ENCODE measurements at regions not wholly inside any gene's neighbourhood (a gene's known extent, or its start where the extent isn't known, plus 50 kb on each side); places are given as distances from the start of the nearest gene placed in this dataset.
"Not testable (repeated sequence)": the region's sequence is repeated elsewhere in the genome, so short reads cannot be mapped to it uniquely, and the experiment has no call there.

GRCh38 chr4:60989141-60989540 lies 211.0 kb upstream of the ADGRL3 start:
- no peak overlapping the region for H3K27ac ChIP-seq (ENCODE audit: low read depth, low read length)
- H3K36me3 ChIP-seq (ENCODE audit: control insufficient read depth, insufficient read depth, low read length): no peaks in the 10 kb centered on the region
- no peak overlapping the region for H3K4me3 ChIP-seq (ENCODE audit: low read length)
- H3K4me1 ChIP-seq (ENCODE audit: control insufficient read depth, insufficient read depth, low read length): no peaks in the 10 kb centered on the region
- no peaks in the 10 kb centered on the region for H3K27me3 ChIP-seq (ENCODE audit: control insufficient read depth, insufficient read depth, low read length)
- H3K9ac ChIP-seq (ENCODE audit: low read length): no peak overlapping the region

GRCh38 chr4:60992037-60992436 lies 208.1 kb upstream of the ADGRL3 start:
- Histone ChIP-seq H3K4me1 (ENCODE audit: control insufficient read depth, insufficient read depth, low read length) (no peaks in the 10 kb centered on the region), H3K27me3 (ENCODE audit: control insufficient read depth, insufficient read depth, low read length) (no peaks in the 10 kb centered on the region), H3K4me3 (ENCODE audit: low read length) (no peak overlapping the region), H3K27ac (ENCODE audit: low read depth, low read length) (no peak overlapping the region), H3K36me3 (ENCODE audit: control insufficient read depth, insufficient read depth, low read length) (no peaks in the 10 kb centered on the region), H3K9ac (ENCODE audit: low read length) (no peak overlapping the region)

- Histone ChIP-seq H3K36me3 (ENCODE audit: control insufficient read depth, insufficient read depth, low read length) (no peaks in the 10 kb centered on the region), H3K27me3 (ENCODE audit: control insufficient read depth, insufficient read depth, low read length) (no peaks in the 10 kb centered on the region), H3K4me3 (ENCODE audit: low read length) (no peak overlapping the region), H3K9ac (ENCODE audit: low read length) (no peak overlapping the region), H3K4me1 (ENCODE audit: control insufficient read depth, insufficient read depth, low read length) (no peaks in the 10 kb centered on the region), H3K27ac (ENCODE audit: low read depth, low read length) (no peak overlapping the region)
Observed at GRCh38 chr4:61003301-61003700, 196.8 kb upstream of the ADGRL3 start.

GRCh38 chr4:61004651-61005170 lies 195.4 kb upstream of the ADGRL3 start:
- no peak overlapping the region for H3K4me3 ChIP-seq (ENCODE audit: low read length)
- no peak overlapping the region for H3K27ac ChIP-seq (ENCODE audit: low read depth, low read length)
- H3K4me1 ChIP-seq (ENCODE audit: control insufficient read depth, insufficient read depth, low read length): no peaks in the 10 kb centered on the region
- H3K36me3 ChIP-seq (ENCODE audit: control insufficient read depth, insufficient read depth, low read length): no peaks in the 10 kb centered on the region
- H3K27me3 ChIP-seq (ENCODE audit: control insufficient read depth, insufficient read depth, low read length): no peaks in the 10 kb centered on the region
- H3K9ac ChIP-seq (ENCODE audit: low read length): no peak overlapping the region

DNA sequence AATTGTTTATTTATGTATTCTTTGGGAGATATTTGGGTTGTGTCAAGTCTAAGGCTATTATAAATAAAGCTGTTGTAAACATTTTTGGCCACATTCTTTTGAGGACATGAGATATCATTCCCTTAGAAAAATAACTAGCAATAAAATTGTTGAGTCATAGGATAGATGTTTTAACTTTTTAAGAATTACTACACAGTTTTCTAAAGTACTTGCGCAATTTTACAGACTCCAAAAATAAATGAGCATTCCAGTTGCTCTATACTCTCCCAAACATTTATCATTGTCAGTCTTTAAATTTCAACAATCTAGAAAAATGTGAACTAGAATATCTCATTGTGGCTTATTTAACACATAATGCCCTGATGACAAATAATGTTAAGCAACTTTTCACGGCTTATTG lies 189.1 kb upstream of the ADGRL3 start:
- no peaks in the 10 kb centered on the region for H3K27me3 ChIP-seq (ENCODE audit: control insufficient read depth, insufficient read depth, low read length)
- no peak overlapping the region for H3K27ac ChIP-seq (ENCODE audit: low read depth, low read length)
- no peaks in the 10 kb centered on the region for H3K4me1 ChIP-seq (ENCODE audit: control insufficient read depth, insufficient read depth, low read length)
- H3K4me3 ChIP-seq (ENCODE audit: low read length): no peak overlapping the region
- no peak overlapping the region for H3K9ac ChIP-seq (ENCODE audit: low read length)
- no peaks in the 10 kb centered on the region for H3K36me3 ChIP-seq (ENCODE audit: control insufficient read depth, insufficient read depth, low read length)

GRCh38 chr4:61011936-61012335 lies 188.2 kb upstream of the ADGRL3 start:
- H3K9ac ChIP-seq (ENCODE audit: low read length); H3K27ac ChIP-seq (ENCODE audit: low read depth, low read length); H3K4me1 ChIP-seq (ENCODE audit: control insufficient read depth, insufficient read depth, low read length); H3K36me3 ChIP-seq (ENCODE audit: control insufficient read depth, insufficient read depth, low read length); H3K4me3 ChIP-seq (ENCODE audit: low read length); H3K27me3 ChIP-seq (ENCODE audit: control insufficient read depth, insufficient read depth, low read length): not testable (repeated sequence)

DNA sequence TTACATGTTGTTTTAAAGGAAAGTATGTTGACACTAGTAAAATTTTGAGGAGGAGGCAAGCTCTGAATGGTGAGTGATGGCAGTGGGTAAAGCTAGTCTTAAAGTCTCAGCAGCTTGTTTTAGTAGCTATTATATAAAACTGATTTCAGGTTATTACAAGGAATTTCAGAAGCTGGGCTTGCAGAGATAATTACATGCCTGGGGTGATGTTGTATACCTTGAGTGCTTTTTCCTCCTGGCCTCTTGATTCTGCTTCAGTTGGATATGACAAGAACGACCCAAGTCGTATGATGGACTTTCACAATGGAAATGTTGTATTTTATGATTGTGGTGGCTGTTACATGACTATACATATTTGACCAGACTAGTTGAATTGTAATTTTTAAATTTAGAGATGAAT lies 175.5 kb upstream of the ADGRL3 start:
- H3K4me1 ChIP-seq (ENCODE audit: control insufficient read depth, insufficient read depth, low read length): no peaks in the 10 kb centered on the region

DNA sequence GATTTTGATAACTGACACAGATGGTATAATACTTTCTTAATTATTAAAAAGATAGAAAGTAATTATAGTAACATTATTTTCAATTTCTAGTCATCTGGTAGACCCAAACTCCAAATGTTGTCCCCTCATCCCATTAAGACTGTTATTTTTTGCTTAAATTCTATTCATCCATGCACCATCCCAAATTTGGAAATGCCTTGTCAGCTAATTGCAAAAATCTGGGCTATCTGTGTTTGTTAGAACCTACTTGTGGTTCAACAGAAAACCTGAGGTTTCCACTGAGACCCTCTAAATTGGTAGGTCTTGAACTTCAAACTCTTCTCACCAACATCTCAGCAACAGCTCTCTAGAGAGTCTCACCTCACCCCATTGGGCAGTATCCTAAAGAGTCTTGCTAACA lies 172.2 kb upstream of the ADGRL3 start:
- no peaks in the 10 kb centered on the region for H3K4me1 ChIP-seq (ENCODE audit: control insufficient read depth, insufficient read depth, low read length)

More for the DNA sequence above, 175.5 kb upstream of the ADGRL3 start:
- Histone ChIP-seq H3K4me3 (ENCODE audit: low read length) (no peak overlapping the region), H3K9ac (ENCODE audit: low read length) (no peak overlapping the region), H3K27ac (ENCODE audit: low read depth, low read length) (no peak overlapping the region), H3K36me3 (ENCODE audit: control insufficient read depth, insufficient read depth, low read length) (no peaks in the 10 kb centered on the region), H3K27me3 (ENCODE audit: control insufficient read depth, insufficient read depth, low read length) (no peaks in the 10 kb centered on the region)

DNA sequence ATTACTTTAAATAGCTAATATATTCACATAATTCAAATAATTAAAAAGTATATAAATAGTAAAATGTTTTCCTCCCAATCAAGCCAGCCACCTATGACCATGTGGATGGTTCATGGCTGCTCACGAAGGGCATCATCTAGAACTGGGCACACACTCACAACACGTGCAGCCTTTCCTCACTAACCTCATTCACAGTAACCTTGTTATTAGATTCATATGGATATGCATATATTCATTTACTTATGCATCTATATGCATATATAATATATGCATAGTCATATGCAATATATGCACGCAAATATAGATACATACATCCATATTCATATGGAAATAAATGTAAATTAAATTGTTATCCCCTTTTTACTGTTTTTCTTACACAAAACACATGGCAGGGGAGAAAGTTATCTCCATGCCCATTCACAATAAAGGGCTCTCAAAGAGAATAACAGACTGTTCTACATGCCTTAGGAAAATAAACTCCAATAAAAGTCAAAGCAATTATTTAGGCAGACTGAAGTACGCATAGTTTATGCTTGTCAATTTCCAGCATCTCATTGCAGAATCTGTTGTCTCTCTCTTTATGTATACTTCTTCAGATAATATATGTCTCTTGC lies 163.9 kb upstream of the ADGRL3 start:
- H3K4me1 ChIP-seq (ENCODE audit: control insufficient read depth, insufficient read depth, low read length): no peaks in the 10 kb centered on the region
- no peaks in the 10 kb centered on the region for H3K36me3 ChIP-seq (ENCODE audit: control insufficient read depth, insufficient read depth, low read length)
- H3K27ac ChIP-seq (ENCODE audit: low read depth, low read length): no peak overlapping the region
- H3K4me3 ChIP-seq (ENCODE audit: low read length): no peak overlapping the region
- no peaks in the 10 kb centered on the region for H3K27me3 ChIP-seq (ENCODE audit: control insufficient read depth, insufficient read depth, low read length)
- no peak overlapping the region for H3K9ac ChIP-seq (ENCODE audit: low read length)

More for the DNA sequence above, 172.2 kb upstream of the ADGRL3 start:
- no peak overlapping the region for H3K9ac ChIP-seq (ENCODE audit: low read length)
- no peaks in the 10 kb centered on the region for H3K27me3 ChIP-seq (ENCODE audit: control insufficient read depth, insufficient read depth, low read length)
- no peaks in the 10 kb centered on the region for H3K36me3 ChIP-seq (ENCODE audit: control insufficient read depth, insufficient read depth, low read length)
- H3K4me3 ChIP-seq (ENCODE audit: low read length): no peak overlapping the region
- no peak overlapping the region for H3K27ac ChIP-seq (ENCODE audit: low read depth, low read length)

GRCh38 chr4:61041527-61041926 lies 158.6 kb upstream of the ADGRL3 start:
- Histone ChIP-seq H3K27me3 (ENCODE audit: control insufficient read depth, insufficient read depth, low read length) (no peaks in the 10 kb centered on the region), H3K9ac (ENCODE audit: low read length) (no peak overlapping the region), H3K27ac (ENCODE audit: low read depth, low read length) (no peak overlapping the region), H3K36me3 (ENCODE audit: control insufficient read depth, insufficient read depth, low read length) (no peaks in the 10 kb centered on the region), H3K4me3 (ENCODE audit: low read length) (no peak overlapping the region), H3K4me1 (ENCODE audit: control insufficient read depth, insufficient read depth, low read length) (no peaks in the 10 kb centered on the region)

GRCh38 chr4:61044837-61045236 lies 155.3 kb upstream of the ADGRL3 start:
- no peak overlapping the region for H3K4me3 ChIP-seq (ENCODE audit: low read length)
- no peaks in the 10 kb centered on the region for H3K27me3 ChIP-seq (ENCODE audit: control insufficient read depth, insufficient read depth, low read length)
- H3K36me3 ChIP-seq (ENCODE audit: control insufficient read depth, insufficient read depth, low read length): no peaks in the 10 kb centered on the region
- H3K9ac ChIP-seq (ENCODE audit: low read length): no peak overlapping the region
- no peaks in the 10 kb centered on the region for H3K4me1 ChIP-seq (ENCODE audit: control insufficient read depth, insufficient read depth, low read length)
- H3K27ac ChIP-seq (ENCODE audit: low read depth, low read length): no peak overlapping the region

GRCh38 chr4:61049018-61049417 lies 151.1 kb upstream of the ADGRL3 start:
- no peaks in the 10 kb centered on the region for H3K4me1 ChIP-seq (ENCODE audit: control insufficient read depth, insufficient read depth, low read length)
- no peak overlapping the region for H3K9ac ChIP-seq (ENCODE audit: low read length)
- no peaks in the 10 kb centered on the region for H3K36me3 ChIP-seq (ENCODE audit: control insufficient read depth, insufficient read depth, low read length)

DNA sequence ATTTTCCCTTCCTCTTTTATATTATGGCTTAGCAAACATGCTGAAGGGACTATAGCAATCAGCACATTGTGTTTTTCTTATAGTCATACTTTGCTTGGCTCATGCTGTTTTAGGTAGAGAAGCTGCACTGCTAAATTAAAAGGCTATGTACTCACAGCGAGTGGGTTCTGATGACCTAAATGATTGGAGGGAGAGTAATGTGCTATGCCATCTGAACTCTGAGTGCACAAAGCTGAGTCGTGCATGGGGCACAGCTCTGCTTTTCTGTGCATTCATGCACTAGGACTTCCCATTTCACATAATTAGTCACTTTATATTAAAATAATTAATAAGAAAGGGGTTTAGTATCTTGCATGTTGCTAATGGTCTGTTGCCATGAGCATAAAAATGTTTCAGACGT lies 132.7 kb upstream of the ADGRL3 start:
- no peaks in the 10 kb centered on the region for H3K4me1 ChIP-seq (ENCODE audit: control insufficient read depth, insufficient read depth, low read length)
- H3K9ac ChIP-seq (ENCODE audit: low read length): no peak overlapping the region
- no peaks in the 10 kb centered on the region for H3K36me3 ChIP-seq (ENCODE audit: control insufficient read depth, insufficient read depth, low read length)
- no peak overlapping the region for H3K27ac ChIP-seq (ENCODE audit: low read depth, low read length)
- no peaks in the 10 kb centered on the region for H3K27me3 ChIP-seq (ENCODE audit: control insufficient read depth, insufficient read depth, low read length)
- no peak overlapping the region for H3K4me3 ChIP-seq (ENCODE audit: low read length)

More at GRCh38 chr4:61049018-61049417, 151.1 kb upstream of the ADGRL3 start:
- Histone ChIP-seq H3K27me3 (ENCODE audit: control insufficient read depth, insufficient read depth, low read length) (no peaks in the 10 kb centered on the region), H3K4me3 (ENCODE audit: low read length) (no peak overlapping the region), H3K27ac (ENCODE audit: low read depth, low read length) (no peak overlapping the region)
